Stimulated activated CD4-positive, alpha-beta T cell treated with anti-CD3 and anti-CD28 coated beads, Interleukin-1b, Interleukin-23, amount 100 ng/mL, for 24 hours (primary cell): ENCODE measurements at regions not wholly inside any gene's neighbourhood (a gene's known extent, or its start where the extent isn't known, plus 50 kb on each side); places are given as distances from the start of the nearest gene placed in this dataset.

Source experiments
- DNase-seq, 4 experiments: peaks; one replicate each; pipeline ENCODE4 v3.0.0-alpha.2; 2020; ENCODE audit warnings: low read depth in 4 of 4, low spot score in 1 of 4

GRCh38 chr9:135219676-135220600 is 132.5 kb downstream of the OLFM1 start:
- no peak for DNase-seq

DNA sequence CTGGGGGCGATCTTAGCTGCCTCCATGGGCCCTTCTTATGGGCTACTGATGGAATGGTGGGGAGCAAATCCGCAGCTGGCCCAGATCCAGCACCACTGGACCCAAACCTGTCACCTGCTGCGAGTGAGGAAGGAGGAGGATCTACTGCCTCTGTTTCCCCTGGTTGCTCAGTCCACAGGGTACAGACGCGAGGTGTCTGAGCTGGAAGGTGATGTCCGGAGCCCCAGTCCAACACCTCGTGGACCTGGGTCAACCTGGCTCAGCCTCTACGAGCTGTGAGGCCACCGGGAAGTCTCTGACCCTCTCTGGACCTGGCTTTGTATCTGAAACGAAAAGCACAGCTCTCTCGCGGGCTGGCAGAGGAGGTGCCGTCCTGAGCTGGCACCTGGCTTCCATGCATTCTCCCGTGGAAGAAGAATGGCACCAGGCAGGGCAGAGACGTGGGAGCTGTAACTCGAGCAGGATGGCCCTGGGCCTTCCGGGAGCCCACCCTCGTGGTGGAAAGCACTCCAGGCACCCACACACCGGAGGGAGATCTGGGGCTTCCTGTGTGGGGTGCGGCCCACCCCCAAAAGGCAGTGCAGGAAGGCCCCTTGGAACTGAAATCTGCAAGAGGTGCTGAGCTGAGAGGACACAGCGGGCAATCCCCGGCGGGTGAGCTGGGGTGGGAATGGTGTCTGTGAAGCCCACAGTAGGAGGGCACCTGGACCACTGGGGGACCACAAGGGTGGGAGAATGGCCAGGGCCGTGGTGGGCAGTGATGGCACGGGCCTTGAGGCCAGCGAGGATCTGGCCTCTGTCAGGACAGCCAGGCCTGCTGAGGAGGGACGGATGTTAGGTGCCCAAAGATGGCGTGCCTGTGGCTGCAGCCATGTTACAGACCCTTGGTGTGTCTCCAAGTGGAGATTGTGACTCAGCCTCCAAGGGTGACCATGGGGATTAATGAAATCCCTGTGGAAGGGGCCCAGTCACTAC is 133.4 kb downstream of the OLFM1 start:
- DNase-seq, result no peak

DNA sequence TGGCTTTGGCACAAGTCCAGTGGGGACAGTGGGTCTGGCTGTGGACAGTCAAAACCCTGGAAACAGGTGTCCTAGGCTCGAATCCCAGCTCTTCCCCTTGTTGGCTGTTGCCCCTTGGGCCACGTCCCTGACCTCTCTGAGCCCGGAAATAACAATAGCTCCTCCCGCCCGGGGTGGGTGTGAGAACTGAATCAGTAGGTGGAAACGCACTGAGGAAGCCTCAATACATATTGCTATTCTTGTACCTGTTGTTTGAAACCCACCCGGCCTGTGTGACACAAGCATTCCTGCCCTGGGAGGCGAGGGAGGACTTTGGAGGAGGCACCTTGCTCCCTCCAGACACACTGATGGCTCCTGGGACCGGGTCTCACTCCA is 134.1 kb downstream of the OLFM1 start:
- no peak for DNase-seq

GRCh38 chr9:135221951-135222631 is 134.6 kb downstream of the OLFM1 start:
- no peak for DNase-seq

DNA sequence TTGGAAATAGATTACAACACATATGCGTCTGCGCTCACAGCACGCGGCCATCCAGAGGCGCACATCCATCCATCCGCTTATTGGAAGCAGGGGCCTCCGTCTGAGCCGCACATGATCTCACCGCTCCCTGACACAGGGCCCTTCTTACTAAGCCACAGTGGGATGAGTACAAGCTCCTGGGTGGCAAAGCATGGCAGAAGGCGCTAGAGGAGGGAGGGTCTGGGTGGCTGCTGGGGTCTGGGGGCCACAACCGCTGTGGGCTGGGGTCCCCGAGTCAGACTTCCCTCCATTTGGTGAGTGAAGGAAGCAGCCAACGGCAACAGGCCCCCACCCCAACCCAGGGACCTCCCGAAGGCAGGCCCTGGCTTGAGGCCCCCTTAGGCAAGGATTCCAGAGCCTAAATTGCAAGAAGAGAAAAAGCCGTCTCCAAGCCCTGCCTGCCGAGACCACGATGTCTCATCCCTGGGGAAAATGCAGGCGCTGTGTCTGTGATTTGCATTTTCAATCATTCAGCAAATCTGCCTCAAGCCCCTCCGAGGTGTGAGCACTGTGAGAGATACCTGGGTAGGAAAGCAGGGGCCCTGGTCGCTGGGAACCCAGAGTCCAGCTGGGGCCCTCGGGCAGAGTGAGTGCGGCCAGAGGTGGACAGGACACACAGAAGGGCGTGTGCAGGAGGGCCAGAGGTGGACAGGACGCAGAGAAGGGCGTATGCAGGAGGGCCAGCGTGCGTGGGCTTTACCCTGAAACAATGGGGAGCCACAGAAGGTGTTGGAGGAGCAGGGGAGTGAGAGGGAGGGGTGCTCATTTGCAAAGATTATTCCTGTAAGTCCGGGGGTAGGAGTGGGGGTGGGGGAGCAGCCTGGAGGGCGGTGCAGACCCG is 135.7 kb downstream of the OLFM1 start:
- no peak for DNase-seq

GRCh38 chr9:135223831-135224230 is 136.4 kb downstream of the OLFM1 start:
- no peak for DNase-seq

- DNase-seq, result no peak
These were observed 136.9 kb downstream of the OLFM1 start for GRCh38 chr9:135224286-135224877.

- DNase-seq, result no peak
These were observed 137.6 kb downstream of the OLFM1 start for GRCh38 chr9:135224921-135225541.

GRCh38 chr9:135225619-135226228 is 138.3 kb downstream of the OLFM1 start:
- no peak for DNase-seq

DNA sequence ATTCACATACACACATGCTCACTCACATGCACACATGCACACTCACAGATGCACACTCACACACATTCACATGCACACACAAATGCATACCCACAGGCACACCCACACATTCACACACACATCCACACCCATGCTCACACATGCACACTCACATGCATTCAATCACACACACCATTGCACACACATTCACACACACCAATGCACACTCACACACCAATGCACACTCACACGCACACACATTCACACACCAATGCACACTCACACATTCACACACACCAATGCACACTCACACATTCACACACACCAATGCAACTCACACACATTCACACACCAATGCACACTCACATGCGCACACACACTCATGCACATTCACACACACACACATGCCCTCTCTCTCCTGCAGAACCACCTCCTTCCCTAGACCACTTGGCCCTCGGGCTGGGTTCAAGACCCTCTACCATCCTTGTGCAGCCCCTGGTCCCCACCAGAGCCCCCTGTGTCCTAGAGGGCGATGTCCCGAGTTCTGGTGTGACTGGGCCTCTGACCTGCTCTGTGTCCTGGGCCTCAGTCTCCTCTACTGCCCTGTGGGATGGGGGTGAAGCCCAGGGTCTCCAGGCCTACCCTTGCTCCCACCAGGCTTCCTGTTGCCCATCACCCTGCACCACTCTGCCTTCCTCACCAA is 139.0 kb downstream of the OLFM1 start:
- DNase-seq, result no peak

DNA sequence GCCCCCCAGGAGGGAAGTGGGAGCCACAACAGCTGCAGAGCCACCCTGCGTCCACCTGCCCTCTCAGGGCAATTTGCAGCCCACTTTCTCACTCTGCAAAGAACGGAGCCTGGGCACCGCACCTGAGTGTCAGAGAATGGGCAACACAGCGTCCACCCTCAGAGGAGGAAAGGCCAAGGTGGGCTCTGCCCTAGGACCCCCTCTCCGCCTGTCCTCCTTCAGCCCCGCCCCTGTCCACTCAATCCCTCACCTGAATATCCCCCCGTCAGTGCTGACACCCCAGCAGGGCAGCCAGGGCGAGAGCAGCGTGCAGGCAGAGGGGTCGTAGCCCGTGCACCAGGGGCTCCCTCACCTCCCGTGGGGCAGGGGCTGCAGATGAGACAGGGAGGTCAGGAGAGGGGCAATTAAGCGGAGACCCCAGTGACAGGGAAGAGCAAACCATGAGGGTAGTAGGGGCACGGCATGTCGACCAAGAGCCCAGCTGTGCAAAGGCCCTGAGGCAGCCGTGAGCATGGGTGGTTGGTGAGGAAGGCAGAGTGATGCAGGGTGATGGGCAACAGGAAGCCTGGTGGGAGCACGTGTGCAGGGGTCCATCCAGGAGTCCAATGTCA is 140.3 kb downstream of the OLFM1 start:
- no peak for DNase-seq

DNA sequence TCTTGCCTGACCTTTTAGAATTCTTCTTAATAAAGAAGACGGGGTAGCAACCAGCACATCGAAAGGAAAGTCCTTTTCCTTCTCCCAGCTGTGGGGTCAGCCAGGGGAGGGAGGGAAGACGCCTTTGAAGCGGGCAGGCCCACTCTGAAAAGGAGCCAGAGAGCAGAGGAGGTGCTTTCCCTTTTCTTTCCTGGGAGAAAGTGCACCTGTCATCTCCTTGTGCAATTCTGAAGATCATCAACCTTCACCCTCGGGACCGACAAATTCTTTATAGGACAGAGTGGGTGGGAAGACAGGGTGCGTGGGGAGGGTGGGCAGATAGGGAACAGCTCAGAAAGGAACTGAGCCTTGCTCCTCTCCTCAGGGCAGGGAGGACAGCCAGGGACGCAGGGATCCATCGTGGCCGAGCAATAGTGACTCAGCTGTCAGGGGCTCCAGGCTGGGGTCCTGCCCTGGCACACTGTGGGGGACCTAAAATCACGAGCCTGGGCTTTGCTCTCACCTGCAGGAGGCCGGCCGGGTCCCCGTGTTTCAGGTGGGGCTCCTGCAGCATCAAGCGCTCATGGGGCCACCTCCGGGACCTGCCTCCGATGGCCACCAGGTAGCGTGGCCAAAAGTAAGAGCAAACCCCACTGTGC is 141.0 kb downstream of the OLFM1 start:
- DNase-seq, result no peak

DNA sequence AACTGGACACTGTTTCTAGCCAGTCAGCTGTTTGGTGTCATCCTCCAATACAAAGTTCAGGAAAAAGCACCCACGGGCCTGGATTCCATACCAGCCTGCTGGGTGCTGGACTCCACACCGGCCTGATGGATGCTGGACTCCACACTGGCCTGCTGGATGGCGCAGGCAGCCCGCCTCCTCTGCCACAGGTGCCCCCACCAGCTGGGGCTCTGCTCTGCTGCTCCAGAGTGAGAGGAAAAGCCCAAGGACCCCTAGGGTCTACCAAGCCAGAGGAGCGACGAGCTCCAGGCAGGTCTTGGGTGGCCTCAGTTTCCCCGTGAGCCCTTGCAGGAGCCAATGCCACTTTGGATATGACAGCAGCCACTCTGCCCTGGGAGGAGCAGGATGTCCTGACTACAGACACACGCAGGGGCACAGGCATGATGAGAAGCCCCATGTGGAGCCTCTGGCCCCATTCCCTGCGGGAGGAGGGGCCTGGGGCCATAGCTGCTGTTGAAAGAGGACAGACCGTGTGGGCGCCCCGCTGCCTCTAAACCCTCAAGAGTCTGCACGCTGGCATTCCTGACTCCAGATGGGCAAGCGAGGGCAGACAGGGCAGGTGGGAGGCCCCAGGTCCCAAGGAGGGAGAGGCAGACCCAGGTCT is 141.6 kb downstream of the OLFM1 start:
- no peak for DNase-seq

DNA sequence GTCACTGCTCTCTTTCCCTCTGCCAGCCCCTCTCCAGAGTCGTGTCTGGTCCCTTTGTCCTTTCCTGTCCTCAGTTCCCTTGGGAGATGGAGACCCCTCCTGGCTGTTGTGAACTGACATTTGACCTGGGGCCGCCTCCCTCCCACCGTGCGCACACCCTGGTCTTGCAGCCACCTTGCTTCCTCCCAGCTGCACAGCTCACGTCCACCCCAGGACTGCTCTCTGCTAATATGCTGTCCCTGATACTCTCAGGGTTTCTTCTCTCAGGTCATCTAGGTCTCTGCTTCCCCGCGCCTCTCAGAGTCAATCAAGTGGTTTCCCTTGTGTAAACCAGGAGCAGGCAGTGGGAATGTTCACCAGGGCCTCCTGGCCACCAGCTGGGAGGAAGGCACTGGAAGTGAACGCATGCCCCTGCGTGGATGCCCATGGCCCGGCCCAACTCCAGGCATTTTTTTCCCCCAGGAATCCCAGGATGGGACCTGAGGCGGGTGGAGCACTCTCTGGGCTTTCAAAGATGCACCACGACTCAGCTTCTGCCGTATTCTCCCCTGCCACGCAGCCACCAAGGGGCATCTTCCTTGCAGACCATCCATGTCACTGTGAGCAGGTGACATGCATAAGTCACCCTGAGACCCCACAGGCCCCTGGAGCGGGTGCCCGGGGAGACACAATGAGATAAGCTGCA is 142.4 kb downstream of the OLFM1 start:
- DNase-seq, result no peak

- DNase-seq, result no peak
These were observed 142.9 kb downstream of the OLFM1 start for GRCh38 chr9:135230386-135230765.

DNA sequence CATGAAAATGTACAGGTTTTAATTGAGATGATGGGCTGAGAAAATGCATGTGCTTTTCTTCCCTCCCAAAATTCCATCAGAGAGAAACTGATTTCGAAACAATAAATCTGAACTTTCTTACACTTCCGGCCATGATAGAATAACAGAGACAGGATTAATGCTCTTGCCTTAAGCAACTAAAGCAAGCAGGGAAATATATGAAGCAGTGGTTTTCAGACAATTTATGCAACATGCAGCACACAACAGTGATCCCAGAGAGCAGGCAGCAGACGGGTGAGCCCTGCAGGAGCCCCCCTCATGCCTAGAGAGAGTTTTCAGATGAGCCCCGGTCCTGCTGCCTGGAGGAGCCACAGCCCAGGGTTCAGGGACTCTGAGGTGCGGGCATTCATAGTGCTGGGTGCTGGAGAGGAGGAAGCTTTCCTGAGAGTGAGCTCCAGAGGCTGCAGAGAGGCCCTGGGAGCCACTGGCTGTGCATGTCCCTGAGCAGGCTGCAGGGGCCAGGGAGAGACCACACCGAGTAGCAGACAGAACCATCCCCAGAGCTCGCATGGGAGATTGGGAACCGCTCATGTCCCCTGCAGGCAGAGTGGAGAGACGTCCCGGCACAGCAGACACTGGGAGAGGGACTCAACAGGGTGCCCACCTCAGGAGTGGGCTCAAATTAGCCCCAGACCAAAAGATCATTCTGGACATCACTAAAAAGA is 143.5 kb downstream of the OLFM1 start:
- no peak for DNase-seq
